SH-SY5Y (cell line): ENCODE measurements at regions not wholly inside any gene's neighbourhood (a gene's known extent, or its start where the extent isn't known, plus 50 kb on each side); places are given as distances from the start of the nearest gene placed in this dataset.

Source experiments
- GATA2 ChIP-seq: IDR thresholded peaks from 2 replicates; pipeline ENCODE4 v1.6.1; 2011; ENCODE audit warnings: mild to moderate bottlenecking, low read depth, low read length
- GATA3 ChIP-seq: IDR thresholded peaks from 2 replicates; pipeline ENCODE4 v1.6.1; 2011; ENCODE audit warnings: low read depth, mild to moderate bottlenecking, low read length, moderate library complexity

- no peak for TF ChIP-seq GATA2
- TF ChIP-seq GATA3: no peak
Observed at GRCh38 chr2:118723394-118723793, 124.1 kb downstream of the EN1 start.

GRCh38 chr2:118722976-118723375, 124.5 kb downstream of the EN1 start:
- TF ChIP-seq GATA3 (no peak), GATA2 (no peak)

GRCh38 chr2:118721817-118722551, 125.5 kb downstream of the EN1 start:
- TF ChIP-seq GATA3 (no peak), GATA2 (no peak)

- no peak for TF ChIP-seq GATA2
- TF ChIP-seq GATA3: no peak
Observed at GRCh38 chr2:118720866-118721265, 126.6 kb downstream of the EN1 start.

GRCh38 chr2:118718921-118719320, 128.5 kb downstream of the EN1 start:
- no peak for TF ChIP-seq GATA3
- no peak for TF ChIP-seq GATA2

- TF ChIP-seq GATA3 (no peak), GATA2 (no peak)
Observed at GRCh38 chr2:118716102-118716501, 131.3 kb downstream of the EN1 start.

- no peak for TF ChIP-seq GATA2
- TF ChIP-seq GATA3: no peak
Observed at GRCh38 chr2:118714118-118714517, 133.3 kb downstream of the EN1 start.

- TF ChIP-seq GATA2: no peak
- TF ChIP-seq GATA3: no peak
Observed at GRCh38 chr2:118711603-118712002, 135.8 kb downstream of the EN1 start.

GRCh38 chr2:118710481-118710880, 137.0 kb downstream of the EN1 start:
- no peak for TF ChIP-seq GATA3
- no peak for TF ChIP-seq GATA2

- TF ChIP-seq GATA3 (no peak), GATA2 (no peak)
Observed at GRCh38 chr2:118709786-118710185, 137.7 kb downstream of the EN1 start.

GRCh38 chr2:118706844-118707243, 140.6 kb downstream of the EN1 start:
- TF ChIP-seq GATA2 (no peak), GATA3 (no peak)

- no peak for TF ChIP-seq GATA2
- no peak for TF ChIP-seq GATA3
Observed at GRCh38 chr2:118706371-118706770, 141.1 kb downstream of the EN1 start.

GRCh38 chr2:118705032-118705431, 142.4 kb downstream of the EN1 start:
- TF ChIP-seq GATA2 (no peak), GATA3 (no peak)

- no peak for TF ChIP-seq GATA3
- no peak for TF ChIP-seq GATA2
Observed at GRCh38 chr2:118699447-118700175, 147.8 kb downstream of the EN1 start.

- TF ChIP-seq GATA2: no peak
- TF ChIP-seq GATA3: no peak
Observed at GRCh38 chr2:118698564-118698963, 148.9 kb downstream of the EN1 start.
